Peyer's patch (tissue), 4 donors: ENCODE measurements at regions not wholly inside any gene's neighbourhood (a gene's known extent, or its start where the extent isn't known, plus 50 kb on each side); places are given as distances from the start of the nearest gene placed in this dataset.

Source experiments
- CTCF ChIP-seq, 6 experiments: fragments of 450-650 bp in 4 of 6; fragments of 200-600 bp in 2 of 6; sonication (generic) in 1 of 6; IDR thresholded peaks; one replicate each; pipeline ENCODE4 v1.5.1; 2017 to 2019; ENCODE audit warnings: antibody characterized with exemption in 6 of 6, mild to moderate bottlenecking in 3 of 6, moderate library complexity in 1 of 6
- POLR2A ChIP-seq, 2 donors: fragments of 450-650 bp; IDR thresholded peaks; one replicate each; pipeline ENCODE4 v1.5.1; 2017; ENCODE audit warnings: antibody characterized with exemption in 2 of 2, mild to moderate bottlenecking in 2 of 2, moderate library complexity in 2 of 2

- TF ChIP-seq CTCF (IDR thresholded peaks at IDR 0.05) (no peak), POLR2A (IDR thresholded peaks at IDR 0.05) (no peak)
These were observed 1796.4 kb downstream of the EFNA5 start for GRCh38 chr5:105874316-105874715.
